ENCODE measurements at regions not wholly inside any gene's neighbourhood (a gene's known extent, or its start where the extent isn't known, plus 50 kb on each side); places are given as distances from the start of the nearest gene placed in this dataset.
"Not testable (repeated sequence)": the region's sequence is repeated elsewhere in the genome, so short reads cannot be mapped to it uniquely, and the experiment has no call there.

DNA sequence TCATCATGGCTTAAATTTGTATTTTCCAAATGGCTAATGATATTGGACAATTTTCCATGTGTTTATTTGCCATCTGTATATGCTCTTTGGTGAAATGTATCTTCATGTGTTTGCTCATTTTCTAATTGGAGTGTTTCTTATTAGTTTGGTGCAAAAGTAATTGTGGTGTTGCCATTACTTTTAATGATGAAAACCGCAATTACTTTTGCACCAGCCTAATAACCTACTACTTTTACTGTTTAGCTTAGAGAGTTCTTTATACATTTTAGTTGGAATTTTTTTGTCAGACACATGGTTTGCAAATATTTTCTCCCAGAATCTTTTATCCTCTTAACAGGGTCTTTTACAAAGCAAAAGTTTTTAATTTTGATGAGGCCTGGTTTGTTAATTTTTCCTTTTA lies 141.0 kb upstream of the AGTR1 start:
- no peak for DNase-seq (ENCODE audit: low read depth, low spot score)

GRCh38 chr3:148577579-148577978 lies 120.1 kb upstream of the AGTR1 start:
- not testable (repeated sequence) for DNase-seq (ENCODE audit: low read depth, low spot score)

- no peak for DNase-seq (ENCODE audit: low read depth, low spot score)
Measured at GRCh38 chr3:148582126-148582525, 115.6 kb upstream of the AGTR1 start.

- no peak for DNase-seq (ENCODE audit: low read depth, low spot score)
Measured at GRCh38 chr3:148583793-148584192, 113.9 kb upstream of the AGTR1 start.

GRCh38 chr3:148584438-148584837 lies 113.3 kb upstream of the AGTR1 start:
- no peak for DNase-seq (ENCODE audit: low read depth, low spot score)

DNA sequence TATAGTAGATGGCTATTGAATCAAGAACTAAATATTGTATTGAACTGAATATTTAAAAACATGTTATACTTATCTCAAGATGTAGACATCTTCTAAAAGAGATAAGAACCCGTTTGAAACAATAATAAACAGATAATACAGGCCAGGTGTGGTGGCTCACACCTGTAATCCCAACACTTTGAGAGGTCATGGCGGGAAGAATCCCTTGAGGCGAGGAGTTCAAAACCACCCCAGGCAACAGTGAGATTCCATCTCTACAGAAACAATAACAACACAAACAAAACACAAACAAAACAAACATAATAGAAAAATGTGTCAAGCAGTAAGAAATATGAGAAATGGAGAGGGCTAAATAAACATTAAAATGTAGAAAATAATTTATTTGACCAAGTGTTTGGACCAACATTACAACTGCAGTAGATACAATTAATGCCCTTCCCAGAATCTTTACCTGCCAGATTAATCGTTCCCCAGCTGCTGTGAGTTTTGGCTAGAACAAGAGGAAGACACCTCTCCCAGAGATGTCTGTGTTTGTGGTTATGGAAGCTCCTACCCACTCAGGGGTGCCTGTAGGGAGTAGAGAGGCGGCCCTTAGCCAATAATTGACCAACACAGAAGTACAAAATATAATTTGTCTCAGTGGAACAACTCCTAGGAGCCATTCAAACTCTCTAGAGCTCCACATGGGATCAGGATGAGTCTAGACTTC lies 111.9 kb upstream of the AGTR1 start:
- DNase-seq (ENCODE audit: low read depth, low spot score): no peak

- DNase-seq (ENCODE audit: low read depth, low spot score): no peak
Measured at GRCh38 chr3:148588291-148588690, 109.4 kb upstream of the AGTR1 start.

DNA sequence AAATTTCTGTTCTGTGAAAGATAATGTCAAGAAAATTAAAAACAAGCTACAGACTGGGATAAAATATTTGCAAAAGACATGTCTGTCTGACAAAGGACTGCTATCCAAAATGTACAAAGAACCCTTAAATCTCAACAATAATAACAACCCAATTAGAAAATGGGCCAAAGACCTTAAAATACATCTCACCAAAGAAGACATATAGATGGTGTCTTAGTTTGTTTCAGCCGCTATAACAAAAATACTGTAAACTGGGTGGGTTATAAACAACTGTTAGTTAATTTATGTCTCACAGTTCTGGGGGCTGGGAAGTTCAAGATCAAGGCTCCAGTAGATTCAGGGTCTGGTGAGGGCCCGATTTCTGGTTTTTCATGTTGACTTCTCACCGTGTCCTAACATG lies 106.2 kb upstream of the AGTR1 start:
- no peak for DNase-seq (ENCODE audit: low read depth, low spot score)

- DNase-seq (ENCODE audit: low read depth, low spot score): no peak
Measured at GRCh38 chr3:148598619-148599018, 99.1 kb upstream of the AGTR1 start.

- DNase-seq (ENCODE audit: low read depth, low spot score): no peak
Measured at GRCh38 chr3:148599481-148599880, 98.2 kb upstream of the AGTR1 start.

- DNase-seq (ENCODE audit: low read depth, low spot score): no peak
Measured at GRCh38 chr3:148600440-148600839, 97.3 kb upstream of the AGTR1 start.

DNA sequence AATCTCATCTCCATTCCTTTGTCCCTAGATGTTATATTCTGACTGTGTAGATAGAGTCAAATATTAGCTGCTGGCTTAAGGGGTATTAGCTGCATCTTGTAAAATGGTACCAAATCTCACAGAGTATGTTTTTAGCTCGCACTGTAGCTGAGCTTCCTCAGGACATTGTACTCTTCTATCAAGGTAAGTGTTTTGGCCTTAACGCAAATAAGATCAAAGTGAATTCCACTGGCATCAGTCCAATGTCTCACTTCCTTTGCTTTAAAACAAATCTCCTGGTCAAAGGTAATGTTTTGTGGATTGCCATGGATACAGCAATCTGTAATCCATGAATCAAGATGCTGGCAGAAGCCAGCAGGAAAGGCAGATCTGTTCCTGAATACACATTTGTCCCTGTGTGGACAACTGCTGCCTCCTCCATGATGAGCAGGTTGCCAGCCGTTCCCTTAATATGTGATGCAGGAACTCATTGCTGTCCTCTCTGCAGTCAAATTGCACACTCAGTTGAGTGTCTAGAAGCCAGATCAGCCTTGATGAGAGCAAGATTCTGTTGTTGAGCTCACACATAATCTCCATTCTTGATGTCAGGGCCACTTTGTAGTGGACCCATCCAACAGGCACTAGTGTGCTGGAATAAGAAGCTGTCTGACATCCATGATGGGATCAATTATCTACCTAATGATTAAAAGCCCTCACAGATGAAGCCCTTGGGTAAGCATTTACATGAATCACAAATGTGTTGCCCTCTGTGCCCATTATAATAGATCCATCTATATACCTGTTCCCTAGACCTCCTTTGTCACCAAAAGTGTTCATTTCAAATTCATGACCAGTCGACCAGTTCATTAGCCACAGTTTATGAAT lies 96.6 kb upstream of the AGTR1 start:
- DNase-seq (ENCODE audit: low read depth, low spot score): no peak

DNA sequence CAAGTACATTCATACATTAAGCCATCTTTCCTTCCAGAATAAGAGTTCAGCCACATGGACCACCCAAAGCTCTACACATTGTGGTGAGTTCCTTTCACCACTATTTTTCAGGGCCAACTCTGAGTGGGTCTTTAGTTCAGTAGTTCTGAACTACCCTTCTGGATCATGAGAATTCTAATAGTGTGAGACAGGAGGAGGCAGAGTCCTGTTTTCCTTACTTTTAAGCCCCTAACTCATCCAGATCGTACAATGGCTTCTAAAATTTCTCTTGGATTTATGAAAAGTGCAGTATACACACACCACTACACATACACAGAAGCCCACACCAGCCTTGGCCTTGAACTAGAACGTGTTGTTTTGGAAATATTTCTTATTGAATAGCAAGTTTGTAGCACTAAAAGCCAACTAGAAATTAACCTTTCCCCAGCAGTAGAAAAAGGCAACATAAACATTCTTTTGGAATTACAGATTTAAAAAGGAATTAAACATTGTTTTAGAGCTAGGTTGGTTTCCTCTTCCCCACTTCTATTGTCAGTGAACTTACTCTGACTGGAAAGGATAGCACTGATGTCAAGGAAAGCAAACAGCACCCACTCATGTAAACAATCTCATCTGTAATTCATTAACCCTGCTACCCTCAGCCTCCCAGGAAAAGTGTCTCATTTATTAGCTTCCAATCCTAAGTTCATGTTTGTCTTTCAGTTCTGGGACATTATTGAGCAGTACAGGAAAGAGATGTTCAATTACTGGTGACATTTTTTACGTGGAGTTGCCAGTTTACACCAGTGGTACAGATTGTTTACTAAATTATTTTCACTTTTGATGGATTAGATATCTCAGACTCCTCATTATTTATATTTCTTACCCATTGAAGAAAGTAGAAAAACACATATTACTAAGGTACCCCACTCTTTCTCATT lies 95.7 kb upstream of the AGTR1 start:
- DNase-seq (ENCODE audit: low read depth, low spot score): no peak

DNA sequence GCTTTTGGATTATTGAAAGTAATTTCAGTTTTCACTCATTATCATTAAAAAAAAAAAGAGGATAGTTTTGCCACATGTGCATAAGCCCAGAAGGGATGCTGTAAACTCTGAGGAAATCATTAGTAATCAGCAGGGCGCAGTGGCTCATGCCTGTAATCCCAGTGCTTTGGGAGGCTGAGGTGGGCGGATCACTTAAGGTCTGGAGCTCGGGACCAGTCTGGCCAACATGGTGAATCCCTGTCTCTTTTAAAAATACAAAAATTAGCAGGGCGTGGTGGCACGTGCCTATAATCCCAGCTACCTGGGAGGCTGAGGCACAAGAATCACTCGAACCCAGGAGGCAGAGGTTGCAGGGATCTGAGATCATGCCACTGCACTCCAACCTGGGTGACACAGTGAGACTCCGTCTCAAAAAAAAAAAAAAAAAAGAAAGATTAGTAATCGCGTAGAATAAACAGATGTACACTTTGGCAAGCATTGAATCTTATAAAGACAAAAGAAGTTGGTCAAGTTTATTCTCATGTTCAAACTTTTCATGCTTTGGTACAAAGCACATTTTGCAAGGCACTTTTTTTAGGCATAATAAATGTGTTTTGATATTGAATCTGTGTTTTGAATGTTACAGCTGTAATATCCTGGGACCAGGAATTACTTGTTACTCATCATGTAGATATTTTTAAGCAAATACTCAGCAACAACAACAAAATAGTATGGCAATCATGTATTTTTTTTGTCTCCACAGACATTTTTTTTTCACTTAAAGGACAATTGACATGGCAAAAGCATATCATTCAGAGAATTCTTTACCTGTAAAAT lies 93.2 kb upstream of the AGTR1 start:
- DNase-seq (ENCODE audit: low read depth, low spot score): no peak

GRCh38 chr3:148605521-148605920 lies 92.2 kb upstream of the AGTR1 start:
- no peak for DNase-seq (ENCODE audit: low read depth, low spot score)

- no peak for DNase-seq (ENCODE audit: low read depth, low spot score)
Measured at GRCh38 chr3:148606979-148607378, 90.7 kb upstream of the AGTR1 start.

DNA sequence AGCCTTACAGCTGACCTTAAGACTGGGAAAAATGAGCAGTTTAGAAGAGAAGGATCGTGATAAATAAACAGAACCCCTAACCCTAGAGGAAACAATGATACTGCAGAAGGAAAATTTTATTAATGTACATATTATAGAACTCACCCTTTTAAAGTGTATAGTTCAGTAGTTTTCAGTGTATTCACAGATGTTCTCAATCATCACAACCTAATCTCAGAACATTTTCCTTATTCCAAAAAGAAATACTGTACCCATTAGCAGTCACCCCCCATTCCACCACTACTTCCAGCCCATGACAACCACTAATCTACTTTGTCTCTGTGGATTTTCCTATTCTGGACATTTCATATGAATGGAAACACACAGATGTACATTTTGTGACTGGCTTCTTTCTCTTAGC lies 90.2 kb upstream of the AGTR1 start:
- DNase-seq (ENCODE audit: low read depth, low spot score): no peak

- no peak for DNase-seq (ENCODE audit: low read depth, low spot score)
Measured at GRCh38 chr3:148612278-148612677, 85.4 kb upstream of the AGTR1 start.

DNA sequence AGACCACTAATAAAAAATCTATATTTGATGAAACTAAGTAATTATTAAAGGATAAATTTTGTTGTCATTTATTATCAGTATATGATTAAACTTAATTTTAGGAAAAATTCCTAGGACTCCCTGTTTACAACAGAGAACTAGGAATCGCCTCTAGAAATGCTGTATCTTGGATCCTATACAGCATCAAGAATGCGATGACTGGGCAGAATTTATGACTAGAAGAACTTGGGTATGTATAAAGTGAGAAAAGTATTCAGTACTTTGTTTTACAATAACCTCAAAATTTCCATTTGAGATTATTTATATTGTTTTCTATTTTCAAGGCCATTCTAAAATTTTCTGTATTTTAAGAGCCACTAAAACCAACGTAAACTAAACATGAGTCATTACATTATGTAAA lies 82.3 kb upstream of the AGTR1 start:
- no peak for DNase-seq (ENCODE audit: low read depth, low spot score)

- no peak for DNase-seq (ENCODE audit: low read depth, low spot score)
Measured at GRCh38 chr3:148625095-148625736, 72.5 kb upstream of the AGTR1 start.

GRCh38 chr3:148625991-148626390 lies 71.7 kb upstream of the AGTR1 start:
- no peak for DNase-seq (ENCODE audit: low read depth, low spot score)

Data from astrocyte of the hippocampus (primary cell).